Epithelial cell of proximal tubule (primary cell): ENCODE measurements at regions not wholly inside any gene's neighbourhood (a gene's known extent, or its start where the extent isn't known, plus 50 kb on each side); places are given as distances from the start of the nearest gene placed in this dataset.

Experiments
- DNase-seq: peaks from one replicate; pipeline ENCODE4 v3.0.0-alpha.2; 2011; ENCODE audit warnings: low read depth
- H3K4me3 ChIP-seq: 2 replicates; pipeline ENCODE4 v1.5.1; 2011; ENCODE audit warnings: low read depth, mild to moderate bottlenecking, low read length
- TF ChIP-seq, protein P1 (sequence below): conservative IDR thresholded peaks from 2 replicates; pipeline ENCODE4 v1.5.1; 2012; ENCODE audit warnings: low read depth, mild to moderate bottlenecking, low read length

DNA sequence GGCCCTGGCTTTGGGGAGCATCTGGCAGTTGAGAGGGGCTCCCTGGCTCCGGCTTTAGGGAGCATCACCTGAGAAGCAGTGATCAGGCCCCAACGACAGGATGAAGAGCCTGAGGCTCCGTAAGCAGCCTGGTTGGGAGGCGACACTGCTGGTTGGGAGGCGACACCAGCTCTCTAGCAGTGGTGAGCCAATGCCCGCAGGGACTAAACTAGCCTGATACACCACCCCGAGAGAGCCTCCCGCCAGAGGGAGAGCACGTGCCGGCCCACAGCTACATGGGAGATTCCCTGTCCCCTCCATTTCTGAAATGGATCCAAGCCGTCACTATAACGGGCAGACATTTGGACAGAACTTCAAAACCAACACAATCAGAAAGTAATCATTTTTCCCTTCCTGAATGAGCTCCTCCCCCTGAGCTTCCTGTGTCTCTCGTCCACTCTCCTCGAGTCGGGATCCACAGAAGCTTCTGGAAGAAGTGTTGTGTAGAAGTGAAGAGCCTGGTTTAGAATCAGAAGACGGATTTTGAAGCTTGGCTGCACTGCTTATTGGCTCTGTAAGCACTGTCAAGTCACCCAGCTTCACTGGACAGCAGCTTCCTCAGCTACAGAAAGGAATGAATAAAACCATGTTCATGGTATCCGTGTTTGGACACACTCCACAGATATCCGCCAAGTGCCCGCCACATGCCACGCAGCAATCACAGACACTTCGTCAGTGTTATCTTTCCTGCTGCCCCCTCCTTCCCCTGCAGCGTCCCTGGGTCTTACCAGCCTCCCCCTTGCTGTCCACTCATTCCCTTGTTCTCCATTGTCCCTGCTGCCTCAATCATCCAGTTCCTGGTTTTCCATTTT is 199.6 kb downstream of the TTLL2 start:
- TF ChIP-seq, protein P1, sequence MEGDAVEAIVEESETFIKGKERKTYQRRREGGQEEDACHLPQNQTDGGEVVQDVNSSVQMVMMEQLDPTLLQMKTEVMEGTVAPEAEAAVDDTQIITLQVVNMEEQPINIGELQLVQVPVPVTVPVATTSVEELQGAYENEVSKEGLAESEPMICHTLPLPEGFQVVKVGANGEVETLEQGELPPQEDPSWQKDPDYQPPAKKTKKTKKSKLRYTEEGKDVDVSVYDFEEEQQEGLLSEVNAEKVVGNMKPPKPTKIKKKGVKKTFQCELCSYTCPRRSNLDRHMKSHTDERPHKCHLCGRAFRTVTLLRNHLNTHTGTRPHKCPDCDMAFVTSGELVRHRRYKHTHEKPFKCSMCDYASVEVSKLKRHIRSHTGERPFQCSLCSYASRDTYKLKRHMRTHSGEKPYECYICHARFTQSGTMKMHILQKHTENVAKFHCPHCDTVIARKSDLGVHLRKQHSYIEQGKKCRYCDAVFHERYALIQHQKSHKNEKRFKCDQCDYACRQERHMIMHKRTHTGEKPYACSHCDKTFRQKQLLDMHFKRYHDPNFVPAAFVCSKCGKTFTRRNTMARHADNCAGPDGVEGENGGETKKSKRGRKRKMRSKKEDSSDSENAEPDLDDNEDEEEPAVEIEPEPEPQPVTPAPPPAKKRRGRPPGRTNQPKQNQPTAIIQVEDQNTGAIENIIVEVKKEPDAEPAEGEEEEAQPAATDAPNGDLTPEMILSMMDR: no peak
- no peak overlapping the region for H3K4me3 ChIP-seq
- DNase-seq: no peak

GRCh38 chr6:167525774-167526173 is 200.9 kb downstream of the TTLL2 start:
- H3K4me3 ChIP-seq: no peak overlapping the region
- DNase-seq: no peak
- TF ChIP-seq, protein P1: no peak

DNA sequence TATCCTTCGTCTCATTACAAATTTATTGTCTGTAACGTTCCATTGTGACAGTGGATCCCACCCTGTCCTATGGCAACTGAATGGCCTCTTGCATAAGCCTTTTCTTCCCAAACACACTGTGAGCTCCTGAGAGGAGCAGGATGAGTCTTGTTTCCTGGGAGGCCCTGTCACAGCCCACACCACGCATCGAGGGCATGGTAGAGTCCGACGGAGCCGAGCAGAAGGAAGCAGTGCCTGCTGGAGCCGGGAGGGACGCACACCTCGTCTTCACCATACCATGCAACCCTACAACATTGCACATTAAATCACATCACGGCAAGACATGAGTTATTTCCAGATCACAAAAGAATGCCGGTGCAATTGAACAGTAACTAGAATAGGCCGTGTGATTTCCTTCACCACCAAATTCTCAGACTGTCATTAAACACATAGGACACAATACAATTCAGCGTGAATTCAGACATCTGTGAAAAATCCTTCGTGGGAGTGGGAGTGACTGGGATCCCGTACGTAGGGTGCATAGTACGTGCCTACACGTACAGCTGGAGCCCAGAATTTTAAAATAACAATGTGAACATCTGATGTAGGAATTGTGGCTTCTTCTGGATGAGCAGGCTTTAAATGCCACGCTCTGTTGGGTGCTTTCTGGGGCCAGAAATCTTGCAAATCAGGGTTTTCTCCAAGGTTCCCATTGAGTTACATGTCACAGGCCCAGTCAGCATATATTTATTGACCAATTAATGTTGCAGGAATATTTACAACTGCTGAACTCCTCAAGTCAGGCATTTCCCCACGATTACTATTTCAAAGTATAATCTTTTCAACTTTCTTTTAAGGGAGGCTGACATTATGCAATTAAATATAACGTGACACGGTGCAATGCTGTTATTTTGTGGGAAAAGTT is 201.8 kb downstream of the TTLL2 start:
- no peak for DNase-seq
- TF ChIP-seq, protein P1: no peak
- H3K4me3 ChIP-seq: no peak overlapping the region

GRCh38 chr6:167528239-167528638 is 203.4 kb downstream of the TTLL2 start:
- no peak for DNase-seq

GRCh38 chr6:167528976-167529375 is 204.1 kb downstream of the TTLL2 start:
- H3K4me3 ChIP-seq: no peak overlapping the region
- no peak for DNase-seq
- TF ChIP-seq, protein P1: no peak

More at GRCh38 chr6:167528239-167528638, 203.4 kb downstream of the TTLL2 start:
- TF ChIP-seq, protein P1: no peak
- no peak overlapping the region for H3K4me3 ChIP-seq

- no peak for DNase-seq
- no peak overlapping the region for H3K4me3 ChIP-seq
- TF ChIP-seq, protein P1: no peak
Observed at GRCh38 chr6:167529444-167530335, 204.8 kb downstream of the TTLL2 start.
